ENCODE measurements at regions not wholly inside any gene's neighbourhood (a gene's known extent, or its start where the extent isn't known, plus 50 kb on each side); places are given as distances from the start of the nearest gene placed in this dataset.
"Not testable (repeated sequence)": the region's sequence is repeated elsewhere in the genome, so short reads cannot be mapped to it uniquely, and the experiment has no call there.

DNA sequence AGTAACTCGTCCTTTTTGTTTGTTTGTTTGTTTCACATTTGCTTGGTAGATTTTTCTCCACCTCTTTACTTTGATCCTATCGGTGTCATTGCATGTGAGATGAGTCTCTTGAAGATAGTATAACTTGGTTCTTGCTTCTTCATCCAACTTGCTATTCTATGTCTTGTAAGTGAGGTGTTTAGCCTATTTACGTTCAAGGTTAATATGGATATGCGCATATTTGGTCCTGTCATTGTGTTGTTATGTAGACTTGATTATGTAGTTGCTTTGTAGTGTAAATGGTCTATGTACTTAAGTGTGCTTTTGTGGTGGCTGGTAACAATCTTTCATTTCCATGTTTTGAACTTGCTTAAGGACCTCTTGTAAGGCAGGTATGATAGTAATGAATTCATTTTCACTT lies 192.8 kb upstream of the MAGI2 start:
- no peak for TF ChIP-seq CTCF (IDR thresholded peaks at IDR 0.05; ENCODE audit: insufficient read depth, low read depth, low read length, missing control alignments)
- H3K4me3 ChIP-seq (ENCODE audit: low read depth, low read length): no peak overlapping the region
- no peak for DNase-seq (ENCODE audit: low read depth)

DNA sequence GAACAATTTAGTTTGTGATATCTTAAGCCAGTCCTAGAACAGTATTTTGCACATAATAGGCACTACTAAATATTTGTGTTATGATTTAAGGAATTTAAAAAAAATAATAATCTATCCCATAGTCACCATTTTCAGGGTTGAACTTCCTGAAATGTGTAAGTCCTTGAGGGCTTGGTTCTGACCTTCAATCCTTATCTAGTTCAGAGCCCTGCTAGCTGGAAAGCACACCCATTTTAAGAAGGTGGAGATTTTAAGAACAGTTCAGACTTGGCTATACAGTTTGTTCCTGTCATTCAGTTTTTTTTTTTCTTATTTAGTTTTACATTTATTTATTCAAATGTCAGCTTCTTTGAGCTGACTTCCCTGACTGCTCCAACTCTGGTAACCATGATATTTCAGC lies 183.4 kb upstream of the MAGI2 start:
- H3K4me3 ChIP-seq (ENCODE audit: low read depth, low read length): no peak overlapping the region
- no peak for DNase-seq (ENCODE audit: low read depth)
- TF ChIP-seq CTCF (IDR thresholded peaks at IDR 0.05; ENCODE audit: insufficient read depth, low read depth, low read length, missing control alignments): no peak

DNA sequence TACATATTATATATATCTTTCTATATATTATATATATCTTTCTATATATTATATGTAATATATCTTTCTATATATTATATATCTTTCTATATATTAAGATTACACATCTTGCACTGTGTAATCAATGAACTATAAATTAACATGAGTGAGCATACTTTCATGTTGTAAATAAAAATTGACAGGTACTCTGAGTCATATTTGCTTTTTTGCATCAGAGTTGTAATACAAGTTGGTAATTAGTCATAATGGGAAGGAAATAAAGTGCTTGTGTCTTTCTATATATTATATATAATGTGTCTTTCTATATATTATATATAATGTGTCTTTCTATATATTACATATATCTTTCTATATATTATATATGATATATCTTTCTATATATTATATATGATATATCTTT lies 172.5 kb upstream of the MAGI2 start:
- H3K4me3 ChIP-seq (ENCODE audit: low read depth, low read length); DNase-seq (ENCODE audit: low read depth): not testable (repeated sequence)

DNA sequence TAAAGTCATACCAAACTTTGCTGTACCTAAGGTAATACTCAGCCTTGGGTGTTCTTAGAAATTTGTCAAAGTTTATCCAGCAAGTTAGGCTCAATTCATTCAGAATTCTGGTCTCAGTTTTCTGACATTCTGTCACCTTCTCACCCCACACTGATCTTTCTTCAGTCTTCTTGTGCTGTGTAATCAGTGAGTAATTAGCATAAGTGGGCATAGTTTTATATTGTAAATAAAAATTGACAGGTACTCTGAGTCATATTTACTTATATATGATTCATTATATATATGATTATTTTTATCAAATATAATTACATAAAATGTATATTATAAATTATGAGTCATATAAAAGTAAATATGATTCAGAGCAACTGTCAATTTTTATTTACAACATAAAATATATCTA lies 170.9 kb upstream of the MAGI2 start:
- H3K4me3 ChIP-seq (ENCODE audit: low read depth, low read length): no peak overlapping the region
- TF ChIP-seq CTCF (IDR thresholded peaks at IDR 0.05; ENCODE audit: insufficient read depth, low read depth, low read length, missing control alignments): no peak
- DNase-seq (ENCODE audit: low read depth): no peak

DNA sequence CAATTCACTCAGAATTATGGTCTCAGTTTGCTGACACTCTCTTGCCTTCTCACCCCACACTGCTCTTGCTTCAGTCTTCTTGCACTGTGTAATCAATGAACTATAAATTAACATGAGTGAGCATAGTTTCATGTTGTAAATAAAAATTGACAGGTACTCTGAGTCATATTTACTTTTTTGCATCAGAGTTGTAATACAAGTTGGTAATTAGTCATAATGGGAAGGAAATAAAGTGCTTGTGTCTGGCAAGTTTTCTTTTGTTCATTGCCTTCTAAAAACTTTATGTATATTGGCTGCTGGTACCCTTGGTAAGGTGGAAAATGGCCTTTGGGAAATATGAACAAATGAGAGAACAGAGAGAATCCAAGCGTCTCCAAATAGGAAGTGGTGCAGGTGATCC lies 169.3 kb upstream of the MAGI2 start:
- no peak for DNase-seq (ENCODE audit: low read depth)
- TF ChIP-seq CTCF (IDR thresholded peaks at IDR 0.05; ENCODE audit: insufficient read depth, low read depth, low read length, missing control alignments): no peak
- no peak overlapping the region for H3K4me3 ChIP-seq (ENCODE audit: low read depth, low read length)

- no peak overlapping the region for H3K4me3 ChIP-seq (ENCODE audit: low read depth, low read length)
- DNase-seq (ENCODE audit: low read depth): no peak
- TF ChIP-seq CTCF (IDR thresholded peaks at IDR 0.05; ENCODE audit: insufficient read depth, low read depth, low read length, missing control alignments): no peak
These were observed 166.8 kb upstream of the MAGI2 start for GRCh38 chr7:79620291-79620690.

GRCh38 chr7:79619216-79619615 lies 165.7 kb upstream of the MAGI2 start:
- TF ChIP-seq CTCF (IDR thresholded peaks at IDR 0.05; ENCODE audit: insufficient read depth, low read depth, low read length, missing control alignments): no peak
- DNase-seq (ENCODE audit: low read depth): no peak

More at GRCh38 chr7:79619216-79619615, 165.7 kb upstream of the MAGI2 start:
- no peak overlapping the region for H3K4me3 ChIP-seq (ENCODE audit: low read depth, low read length)

Data from GM12865 (cell line).